K562 (cell line): ENCODE measurements at regions not wholly inside any gene's neighbourhood (a gene's known extent, or its start where the extent isn't known, plus 50 kb on each side); places are given as distances from the start of the nearest gene placed in this dataset.

Experiments
- ATAC-seq: fragments of 200-7000 bp; cut with Tn5 transposase; 3 replicates; pipeline ENCODE4 v1.9.1; 2020; ENCODE audit warnings: moderate library complexity
- BruUV-seq: library from RNA; stranded (reverse); fragments of 400-500 nt; replicated peaks from 2 replicates; lab custom pipeline; 2021; lab: Mats Ljungman, UMichigan
- CTCF ChIA-PET: fragments of 300-600 bp; formaldehyde crosslinking; extraction: SDS; loops from one replicate; lab custom pipeline; 2021; ENCODE audit warnings: low intra/inter-chr PET ratio; lab: Yijun Ruan, JAX
- POLR2A ChIA-PET: fragments of 300-600, 350-650 bp; sonication (Branson Sonifier 250); formaldehyde crosslinking; extraction: SDS; loops from one replicate; lab custom pipeline; 2021; ENCODE audit warnings: antibody characterized with exemption, inconsistent platforms; lab: Yijun Ruan, JAX
- DNase-seq, 4 experiments: peaks; one replicate each; pipeline versions ENCODE4 v3.0.0 to v3.0.0-alpha.2; 2011 to 2018; ENCODE audit warnings: low spot score in 3 of 4, mixed read lengths in 3 of 4; ENCODE audit errors: extremely low read depth in 1 of 4
- FAIRE-seq: peaks from 2 replicates; lab custom pipeline; 2011; peaks lifted over from hg19 to GRCh38; lab: Jason Lieb, UNC
- H2AFZ ChIP-seq: 2 replicates; pipeline ENCODE4 v1.6.0; 2011; ENCODE audit warnings: low read depth, low read length, control low read depth, inconsistent platforms
- H3K27ac ChIP-seq: fragments of 200-600 bp; 3 replicates; pipeline ENCODE4 v1.8.0; 2011; ENCODE audit warnings: low read depth, mild to moderate bottlenecking, control low read depth, inconsistent platforms, low read length, moderate library complexity, mixed read lengths; ENCODE audit errors: extremely low read depth
- H3K27me3 ChIP-seq, 2 experiments: fragments of 300-600 bp in 1 of 2; 2 replicates in 1 of 2; 3 replicates in 1 of 2; pipeline versions ENCODE4 v1.6.0 to v1.8.0; 2011; ENCODE audit warnings: inconsistent platforms in 2 of 2, low read length in 2 of 2, mild to moderate bottlenecking in 1 of 2, mixed read lengths in 1 of 2, moderate library complexity in 1 of 2; ENCODE audit not compliant: control insufficient read depth in 2 of 2, insufficient read depth in 2 of 2
- H3K36me3 ChIP-seq: fragments of 300-600 bp; 3 replicates; pipeline ENCODE4 v1.8.0; 2011; ENCODE audit warnings: mild to moderate bottlenecking, low read length, inconsistent platforms; ENCODE audit not compliant: control insufficient read depth, insufficient read depth
- H3K4me1 ChIP-seq, 2 experiments: fragments of 200-600 bp in 1 of 2; replicated peaks in 1 of 2; 2 replicates in 1 of 2; 3 replicates in 1 of 2; pipeline versions ENCODE4 v1.5.1 to v1.8.0; 2011; ENCODE audit warnings: inconsistent platforms in 2 of 2, low read length in 2 of 2, mild to moderate bottlenecking in 1 of 2, mixed read lengths in 1 of 2, moderate library complexity in 1 of 2; ENCODE audit not compliant: control insufficient read depth in 2 of 2, insufficient read depth in 2 of 2
- H3K4me2 ChIP-seq: 2 replicates; pipeline ENCODE4 v1.6.1; 2011; ENCODE audit warnings: low read length, control low read depth, inconsistent platforms, mixed read lengths; ENCODE audit not compliant: insufficient read depth
- H3K4me3 ChIP-seq: fragments of 200-600 bp; sonication (generic), shearing (Covaris generic); 2 replicates; pipeline ENCODE4 v1.5.1; 2016; ENCODE audit warnings: control low read depth, inconsistent platforms
- H3K79me2 ChIP-seq: fragments of 200-600 bp; 3 replicates; pipeline ENCODE4 v1.8.0; 2011; ENCODE audit warnings: low read length, inconsistent platforms; ENCODE audit not compliant: control insufficient read depth, insufficient read depth
- H3K9ac ChIP-seq, 2 experiments: 2 replicates each; pipeline versions ENCODE4 v1.6.0 to v1.6.1; 2011; ENCODE audit warnings: low read depth in 2 of 2, low read length in 2 of 2, control low read depth in 1 of 2, inconsistent platforms in 1 of 2, mild to moderate bottlenecking in 1 of 2, mixed read lengths in 1 of 2; ENCODE audit not compliant: insufficient read depth in 1 of 2
- H3K9me1 ChIP-seq: one replicate; pipeline ENCODE4 v1.6.0; 2011; ENCODE audit warnings: inconsistent platforms, mild to moderate bottlenecking, low read length, moderate library complexity; ENCODE audit not compliant: control insufficient read depth, insufficient read depth
- H3K9me3 ChIP-seq: replicated peaks from 2 replicates; pipeline ENCODE4 v1.5.1; 2011; ENCODE audit warnings: low read depth, low read length, inconsistent platforms; ENCODE audit not compliant: control insufficient read depth, insufficient read depth
- H4K20me1 ChIP-seq: replicated peaks from 2 replicates; pipeline ENCODE4 v1.6.1; 2011; ENCODE audit warnings: low read length, inconsistent platforms, mixed read lengths; ENCODE audit not compliant: control insufficient read depth, insufficient read depth
- FOXK1 ChIP-seq: sonication (generic); formaldehyde crosslinking; IDR thresholded peaks from 2 replicates; pipeline ENCODE4 v1.8.0; 2022; ENCODE audit warnings: missing genetic modification reagents, mild to moderate bottlenecking, borderline replicate concordance
- KAT7 ChIP-seq: sonication (generic); formaldehyde crosslinking; IDR thresholded peaks from 2 replicates; pipeline ENCODE4 v1.8.0; 2022; ENCODE audit warnings: missing genetic modification reagents, mild to moderate bottlenecking, borderline replicate concordance
- MYBL2 ChIP-seq, 2 experiments: fragments of 450-650 bp in 1 of 2; sonication (generic) in 1 of 2; formaldehyde crosslinking in 1 of 2; IDR thresholded peaks; 2 replicates each; pipeline versions ENCODE4 v1.6.1 to v1.8.1; 2017 to 2022; ENCODE audit warnings: borderline replicate concordance in 1 of 2, inconsistent platforms in 1 of 2, low read depth in 1 of 2, mild to moderate bottlenecking in 1 of 2, missing genetic modification reagents in 1 of 2, moderate library complexity in 1 of 2
- NCOA2 ChIP-seq, 2 experiments: fragments of 450-650 bp; IDR thresholded peaks; 2 replicates each; pipeline ENCODE4 v1.6.1; 2018; ENCODE audit warnings: mild to moderate bottlenecking in 2 of 2, moderate library complexity in 1 of 2; ENCODE audit not compliant: partially characterized antibody in 2 of 2
- NR1H2 ChIP-seq: sonication (generic); formaldehyde crosslinking; IDR thresholded peaks from 2 replicates; pipeline ENCODE4 v1.4.0; 2020; ENCODE audit warnings: mild to moderate bottlenecking, missing genetic modification reagents
- PATZ1 ChIP-seq: fragments of 250-450 bp; sonication (Bioruptor Pico); IDR thresholded peaks from 2 replicates; pipeline ENCODE4 v1.5.0; 2020; ENCODE audit warnings: mild to moderate bottlenecking, borderline replicate concordance
- POLR2AphosphoS2 ChIP-seq: IDR thresholded peaks from 2 replicates; pipeline ENCODE4 v1.6.1; 2012; ENCODE audit warnings: low read length, improper control_type of control experiment
- POLR2H ChIP-seq: IDR thresholded peaks from 2 replicates; pipeline ENCODE4 v1.6.1; 2016; ENCODE audit warnings: missing genetic modification characterization, low read depth, mild to moderate bottlenecking, control low read depth, missing compliant biosample characterization, moderate library complexity
- PTTG1 ChIP-seq: fragments of 450-650 bp; IDR thresholded peaks from 2 replicates; pipeline ENCODE4 v1.6.1; 2016; ENCODE audit warnings: low read depth, mild to moderate bottlenecking, missing genetic modification characterization, missing compliant biosample characterization
- RBM25 ChIP-seq: fragments of 200-400 bp; formaldehyde crosslinking; IDR thresholded peaks from 2 replicates; pipeline ENCODE4 v1.6.1; 2018; ENCODE audit warnings: low read length, low read depth, moderate library complexity; ENCODE audit not compliant: severe bottlenecking
- SMARCA4 ChIP-seq: fragments of 450-650 bp; IDR thresholded peaks from 2 replicates; pipeline ENCODE4 v1.6.1; 2016
- SMC3 ChIP-seq: conservative IDR thresholded peaks from 2 replicates; pipeline ENCODE4 v1.6.1; 2011; ENCODE audit warnings: low read depth, low read length, improper control_type of control experiment; ENCODE audit not compliant: insufficient read depth
- TAF15 ChIP-seq: fragments of 200-400 bp; formaldehyde crosslinking; IDR thresholded peaks from 2 replicates; pipeline ENCODE4 v1.6.1; 2017; ENCODE audit warnings: mild to moderate bottlenecking, low read depth, low read length, moderate library complexity
- ZNF76 ChIP-seq: fragments of 250-450 bp; sonication (Bioruptor Pico); IDR thresholded peaks from 2 replicates; pipeline ENCODE4 v1.4.0; 2020; ENCODE audit warnings: mild to moderate bottlenecking, moderate library complexity, borderline replicate concordance
- ZNF830 ChIP-seq: fragments of 250-450 bp; sonication (Bioruptor Pico); IDR thresholded peaks from 2 replicates; pipeline ENCODE4 v1.5.0; 2021; ENCODE audit warnings: mild to moderate bottlenecking
- WGBS: fragments of 100-300 bp; shearing (Covaris generic); methylation state at CpG from one replicate; pipeline ENCODE4 v1.1.6; 2016; ENCODE audit warnings: low coverage, mixed read lengths; ENCODE audit not compliant: insufficient coverage; ENCODE audit errors: missing lambda C conversion rate; 5-methylcytosine and 5-hydroxymethylcytosine counted together
- in situ Hi-C: fragments of 300-500 bp; cut with MboI; formaldehyde crosslinking; loops from 4 replicates; pipeline ENCODE4 v1.15.0; 2018; ENCODE audit warnings: inconsistent platforms, mixed read lengths
- intact Hi-C: fragments of 100-400 bp; cut with micrococcal nuclease; formaldehyde crosslinking; loops from 2 replicates; pipeline ENCODE4 v1.14.2; 2022
- TF ChIP-seq, protein P1 (sequence below), 2 experiments: IDR thresholded peaks; 2 replicates each; pipeline ENCODE4 v1.6.1; 2012; ENCODE audit warnings: improper control_type of control experiment in 2 of 2, low read depth in 2 of 2, low read length in 2 of 2, borderline replicate concordance in 1 of 2

- POLR2A ChIA-PET: no interaction called here
- WGBS: 3% methylated on average over 3 of the region's 3 CpGs
Measured at GRCh38 chr2:164257742-164258141, 363.5 kb downstream of the GRB14 start.

More at GRCh38 chr2:164257742-164258141, 363.5 kb downstream of the GRB14 start:
- Histone ChIP-seq H3K9me3 (no peaks in the 10 kb centered on the region), H3K4me3 (no peak overlapping the region), H3K79me2 (no peaks in the 10 kb centered on the region), H3K27ac (no peak overlapping the region), H2AFZ (no peak overlapping the region), H3K4me1 (no peaks in the 10 kb centered on the region), H3K4me2 (no peak overlapping the region), H3K9me1 (no peaks in the 10 kb centered on the region), H3K27me3 (no peaks in the 10 kb centered on the region), H4K20me1 (no peaks in the 10 kb centered on the region), H3K9ac (no peak overlapping the region), H3K36me3 (no peaks in the 10 kb centered on the region)
- intact Hi-C loops: no loop called here
- CTCF ChIA-PET: no interaction called here
- in situ Hi-C loops: no loop called here
- DNase-seq (no peak), ATAC-seq (no peak), FAIRE-seq (no peak)
- BruUV-seq: no TSS peak
- TF ChIP-seq FOXK1 (CRISPR knock-in tag): no peak
- TF ChIP-seq POLR2AphosphoS2: no peak
- no peak for TF ChIP-seq MYBL2 (IDR thresholded peaks at IDR 0.05; ENCODE audit: low read depth)
- no peak for TF ChIP-seq MYBL2 (CRISPR knock-in tag; IDR thresholded peaks at IDR 0.05; ENCODE audit: borderline replicate concordance)
- TF ChIP-seq ZNF76 (CRISPR knock-in tag): no peak
- TF ChIP-seq NR1H2 (CRISPR knock-in tag): no peak
- TF ChIP-seq SMC3: no peak
- no peak for TF ChIP-seq SMARCA4
- no peak for TF ChIP-seq PTTG1 (tag)
- TF ChIP-seq POLR2H: no peak
- TF ChIP-seq NCOA2 (IDR thresholded peaks at IDR 0.05; ENCODE audit: partially characterized antibody in 2 of 2): no peak
- no peak for TF ChIP-seq TAF15
- TF ChIP-seq RBM25: no peak
- TF ChIP-seq KAT7 (CRISPR knock-in tag): no peak
- no peak for TF ChIP-seq PATZ1 (CRISPR knock-in tag)
- TF ChIP-seq ZNF830 (CRISPR knock-in tag): no peak
- TF ChIP-seq, protein P1, sequence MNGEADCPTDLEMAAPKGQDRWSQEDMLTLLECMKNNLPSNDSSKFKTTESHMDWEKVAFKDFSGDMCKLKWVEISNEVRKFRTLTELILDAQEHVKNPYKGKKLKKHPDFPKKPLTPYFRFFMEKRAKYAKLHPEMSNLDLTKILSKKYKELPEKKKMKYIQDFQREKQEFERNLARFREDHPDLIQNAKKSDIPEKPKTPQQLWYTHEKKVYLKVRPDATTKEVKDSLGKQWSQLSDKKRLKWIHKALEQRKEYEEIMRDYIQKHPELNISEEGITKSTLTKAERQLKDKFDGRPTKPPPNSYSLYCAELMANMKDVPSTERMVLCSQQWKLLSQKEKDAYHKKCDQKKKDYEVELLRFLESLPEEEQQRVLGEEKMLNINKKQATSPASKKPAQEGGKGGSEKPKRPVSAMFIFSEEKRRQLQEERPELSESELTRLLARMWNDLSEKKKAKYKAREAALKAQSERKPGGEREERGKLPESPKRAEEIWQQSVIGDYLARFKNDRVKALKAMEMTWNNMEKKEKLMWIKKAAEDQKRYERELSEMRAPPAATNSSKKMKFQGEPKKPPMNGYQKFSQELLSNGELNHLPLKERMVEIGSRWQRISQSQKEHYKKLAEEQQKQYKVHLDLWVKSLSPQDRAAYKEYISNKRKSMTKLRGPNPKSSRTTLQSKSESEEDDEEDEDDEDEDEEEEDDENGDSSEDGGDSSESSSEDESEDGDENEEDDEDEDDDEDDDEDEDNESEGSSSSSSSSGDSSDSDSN (IDR thresholded peaks at IDR 0.05; ENCODE audit: borderline replicate concordance in 1 of 2, low read depth in 2 of 2, low read length in 2 of 2): no peak
